LNCAP (cell line): ENCODE measurements at regions not wholly inside any gene's neighbourhood (a gene's known extent, or its start where the extent isn't known, plus 50 kb on each side); places are given as distances from the start of the nearest gene placed in this dataset.

ENCODE experiments used
- CTCF ChIP-seq: fragments of 450-650 bp; IDR thresholded peaks from 2 replicates; pipeline ENCODE4 v1.5.1; 2017; ENCODE audit warnings: mild to moderate bottlenecking

- TF ChIP-seq CTCF, result no peak
These were observed 585.8 kb downstream of the GATA3 start for GRCh38 chr10:8640301-8640700.

- no peak for TF ChIP-seq CTCF
These were observed 586.4 kb downstream of the GATA3 start for GRCh38 chr10:8640878-8641277.

GRCh38 chr10:8656261-8656660 is 601.8 kb downstream of the GATA3 start:
- no peak for TF ChIP-seq CTCF

- no peak for TF ChIP-seq CTCF
These were observed 605.5 kb downstream of the GATA3 start for GRCh38 chr10:8659982-8660381.

- no peak for TF ChIP-seq CTCF
These were observed 607.4 kb downstream of the GATA3 start for GRCh38 chr10:8661886-8662285.

- TF ChIP-seq CTCF, result no peak
These were observed 608.6 kb downstream of the GATA3 start for GRCh38 chr10:8663131-8663530.

- TF ChIP-seq CTCF, result no peak
These were observed 610.8 kb downstream of the GATA3 start for GRCh38 chr10:8665322-8665721.

GRCh38 chr10:8670461-8670860 is 616.0 kb downstream of the GATA3 start:
- TF ChIP-seq CTCF, result no peak
